Keratinocyte (primary cell): ENCODE measurements at regions not wholly inside any gene's neighbourhood (a gene's known extent, or its start where the extent isn't known, plus 50 kb on each side); places are given as distances from the start of the nearest gene placed in this dataset.

Experiments
- DNase-seq: peaks from one replicate; pipeline ENCODE4 v3.0.0-alpha.2; 2011; ENCODE audit warnings: low read depth, missing footprints, low spot score
- FAIRE-seq: peaks from 2 replicates; lab custom pipeline; 2011; peaks lifted over from hg19 to GRCh38; lab: Jason Lieb, UNC
- H2AFZ ChIP-seq: 2 replicates; pipeline ENCODE4 v1.6.0; 2012; ENCODE audit warnings: low read length, control low read depth, inconsistent platforms; ENCODE audit not compliant: control insufficient read depth
- H3K27ac ChIP-seq: 2 replicates; pipeline ENCODE4 v1.5.1; 2011; ENCODE audit warnings: low read length; ENCODE audit not compliant: control insufficient read depth, insufficient read depth
- H3K27me3 ChIP-seq: 3 replicates; pipeline ENCODE4 v1.6.0; 2011; ENCODE audit warnings: low read length; ENCODE audit not compliant: control insufficient read depth, insufficient read depth; ENCODE audit errors: extremely low read depth
- H3K36me3 ChIP-seq, 2 experiments: 2 replicates in 1 of 2; 3 replicates in 1 of 2; pipeline ENCODE4 v1.5.1; 2011; ENCODE audit warnings: low read length in 2 of 2, mild to moderate bottlenecking in 1 of 2; ENCODE audit not compliant: control insufficient read depth in 2 of 2, insufficient read depth in 2 of 2; ENCODE audit errors: extremely low read depth in 1 of 2
- H3K4me1 ChIP-seq: 3 replicates; pipeline ENCODE4 v1.5.1; 2011; ENCODE audit warnings: low read length; ENCODE audit not compliant: control insufficient read depth, insufficient read depth; ENCODE audit errors: extremely low read depth
- H3K4me2 ChIP-seq: 3 replicates; pipeline ENCODE4 v1.6.0; 2011; ENCODE audit warnings: low read depth, low read length; ENCODE audit not compliant: control insufficient read depth, insufficient read depth; ENCODE audit errors: extremely low read depth
- H3K4me3 ChIP-seq, 3 experiments: fragments of 200-600 bp in 1 of 3; sonication (generic) in 1 of 3; 2 replicates in 2 of 3; 3 replicates in 1 of 3; pipeline ENCODE4 v1.5.1; 2011 to 2016; ENCODE audit warnings: low read length in 3 of 3, mild to moderate bottlenecking in 3 of 3, control low read depth in 2 of 3, inconsistent platforms in 1 of 3, low read depth in 1 of 3, mixed read lengths in 1 of 3, mixed run types in 1 of 3, moderate library complexity in 1 of 3; ENCODE audit not compliant: control insufficient read depth in 2 of 3, insufficient read depth in 2 of 3; ENCODE audit errors: extremely low read depth in 1 of 3
- H3K79me2 ChIP-seq: 2 replicates; pipeline ENCODE4 v1.6.0; 2012; ENCODE audit warnings: low read length; ENCODE audit not compliant: control insufficient read depth, insufficient read depth
- H3K9ac ChIP-seq: 3 replicates; pipeline ENCODE4 v1.6.0; 2011; ENCODE audit warnings: low read length; ENCODE audit not compliant: control insufficient read depth, insufficient read depth; ENCODE audit errors: extremely low read depth
- H3K9me1 ChIP-seq: 3 replicates; pipeline ENCODE4 v1.6.0; 2011; ENCODE audit warnings: low read length; ENCODE audit not compliant: control insufficient read depth, insufficient read depth; ENCODE audit errors: extremely low read depth
- H3K9me3 ChIP-seq: 2 replicates; pipeline ENCODE4 v1.5.1; 2012; ENCODE audit warnings: low read depth, low read length; ENCODE audit not compliant: control insufficient read depth
- H4K20me1 ChIP-seq: 3 replicates; pipeline ENCODE4 v1.6.0; 2011; ENCODE audit warnings: low read length; ENCODE audit not compliant: control insufficient read depth, insufficient read depth; ENCODE audit errors: extremely low read depth
- CTCF ChIP-seq, 3 experiments: IDR thresholded peaks in 1 of 3; conservative IDR thresholded peaks in 1 of 3; optimal IDR thresholded peaks in 1 of 3; 2 replicates in 2 of 3; 3 replicates in 1 of 3; pipeline versions ENCODE3 to v1.5.1; 2011; ENCODE audit warnings: low read length in 3 of 3, mild to moderate bottlenecking in 3 of 3, moderate library complexity in 2 of 3, control low read depth in 1 of 3, inconsistent platforms in 1 of 3; ENCODE audit not compliant: insufficient read depth in 2 of 3; ENCODE audit errors: extremely low read depth in 1 of 3
- EZH2 ChIP-seq: IDR thresholded peaks from one replicate; pipeline ENCODE4 v1.6.1; 2012; ENCODE audit warnings: inconsistent platforms, mild to moderate bottlenecking, low read length, moderate library complexity
- dilution Hi-C: fragments of 300-500 bp; cut with MboI; formaldehyde crosslinking; loops from one replicate; pipeline ENCODE4 v1.7.0; 2020; ENCODE audit warnings: low sequenced_read_pairs; ENCODE audit not compliant: extremely low pct_ligation_motif_present

- Histone ChIP-seq H3K27me3 (no peaks in the 10 kb centered on the region), H3K79me2 (no peaks in the 10 kb centered on the region), H3K4me2 (no peak overlapping the region), H3K27ac (no peak overlapping the region), H2AFZ (no peak overlapping the region), H3K4me3 (no peak overlapping the region), H3K36me3 (no peaks in the 10 kb centered on the region), H3K9me1 (no peaks in the 10 kb centered on the region), H3K9ac (no peak overlapping the region), H3K9me3 (no peaks in the 10 kb centered on the region), H3K4me1 (no peaks in the 10 kb centered on the region), H4K20me1 (no peaks in the 10 kb centered on the region)
- dilution Hi-C loops = no loop called here
- no peak for TF ChIP-seq EZH2
- no peak for TF ChIP-seq CTCF (optimal IDR thresholded peaks at IDR 0.05 in 1 of 3, IDR thresholded peaks at IDR 0.05 in 1 of 3, conservative IDR thresholded peaks at IDR 0.05 in 1 of 3; ENCODE audit: extremely low read depth in 1 of 3, insufficient read depth in 2 of 3, low read length in 3 of 3)
- no peak for FAIRE-seq
- DNase-seq = no peak
Measured at GRCh38 chr9:95763983-95764382, 111.5 kb upstream of the ERCC6L2 start.

GRCh38 chr9:95763006-95763405 lies 112.5 kb upstream of the ERCC6L2 start:
- no peaks in the 10 kb centered on the region for H3K4me1 ChIP-seq
- no peak for TF ChIP-seq EZH2
- no peak for TF ChIP-seq CTCF (optimal IDR thresholded peaks at IDR 0.05 in 1 of 3, IDR thresholded peaks at IDR 0.05 in 1 of 3, conservative IDR thresholded peaks at IDR 0.05 in 1 of 3; ENCODE audit: extremely low read depth in 1 of 3, insufficient read depth in 2 of 3, low read length in 3 of 3)
- H3K36me3 ChIP-seq = no peaks in the 10 kb centered on the region
- no peak overlapping the region for H3K4me3 ChIP-seq
- no peak overlapping the region for H3K4me2 ChIP-seq
- H2AFZ ChIP-seq = no peak overlapping the region
- no peak overlapping the region for H3K9ac ChIP-seq
- H4K20me1 ChIP-seq = no peaks in the 10 kb centered on the region
- DNase-seq (no peak), FAIRE-seq (no peak)
- no peaks in the 10 kb centered on the region for H3K9me1 ChIP-seq
- no peaks in the 10 kb centered on the region for H3K79me2 ChIP-seq
- H3K9me3 ChIP-seq = no peaks in the 10 kb centered on the region
- no peaks in the 10 kb centered on the region for H3K27me3 ChIP-seq
- no peak overlapping the region for H3K27ac ChIP-seq
- dilution Hi-C loops = no loop called here
